Esophagus muscularis mucosa (tissue), 3 donors: ENCODE measurements at regions not wholly inside any gene's neighbourhood (a gene's known extent, or its start where the extent isn't known, plus 50 kb on each side); places are given as distances from the start of the nearest gene placed in this dataset.

Source experiments
- POLR2A ChIP-seq: fragments of 450-650 bp; IDR thresholded peaks from one replicate; pipeline ENCODE4 v1.6.1; 2017; ENCODE audit warnings: antibody characterized with exemption, moderate library complexity, mild to moderate bottlenecking, low read depth
- POLR2AphosphoS5 ChIP-seq, 2 donors: sonication (generic); formaldehyde crosslinking; IDR thresholded peaks; one replicate each; pipeline ENCODE4 v1.6.1; 2017; ENCODE audit warnings: antibody characterized with exemption in 2 of 2
- TF ChIP-seq, protein P1 (sequence below), 3 experiments: fragments of 200-600 bp in 2 of 3; fragments of 450-650 bp in 1 of 3; sonication (generic) in 2 of 3; IDR thresholded peaks; one replicate each; pipeline ENCODE4 v1.5.1; 2017 to 2019; ENCODE audit warnings: antibody characterized with exemption in 3 of 3, mild to moderate bottlenecking in 2 of 3, moderate library complexity in 1 of 3

DNA sequence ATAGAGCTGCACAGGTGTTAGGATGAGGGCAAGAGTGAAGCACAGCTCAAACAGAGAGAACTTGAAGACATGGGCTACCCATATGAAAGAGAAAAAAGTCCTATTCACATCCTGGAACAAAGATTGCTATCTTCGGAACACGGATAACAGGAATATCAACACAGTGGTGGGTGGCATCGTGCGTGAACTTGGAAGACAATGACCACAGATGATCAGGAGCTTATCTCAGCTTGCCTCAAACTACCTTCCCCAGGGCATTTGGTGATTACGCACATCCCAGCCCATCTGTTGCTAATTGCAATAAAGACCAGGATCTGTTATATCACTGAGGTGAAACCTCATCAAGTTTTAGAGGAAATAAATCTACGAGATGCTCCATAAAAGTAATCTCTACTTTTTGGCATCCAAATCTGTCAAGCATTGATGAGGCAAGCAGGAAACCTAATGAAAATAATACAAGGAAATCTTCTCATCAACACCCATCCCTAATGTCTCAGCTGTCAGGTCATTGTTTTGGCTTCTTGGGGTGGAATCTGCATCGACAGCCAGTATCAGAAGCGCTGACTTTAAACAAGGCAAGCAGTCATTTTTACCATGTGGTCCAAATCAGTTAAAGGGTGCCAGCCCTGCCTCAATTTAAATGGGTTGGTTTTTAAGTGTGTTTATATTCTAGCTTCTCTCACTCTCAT, 188.2 kb downstream of the SPCS3 start:
- no peak for TF ChIP-seq POLR2AphosphoS5 (IDR thresholded peaks at IDR 0.05)
- TF ChIP-seq, protein P1, sequence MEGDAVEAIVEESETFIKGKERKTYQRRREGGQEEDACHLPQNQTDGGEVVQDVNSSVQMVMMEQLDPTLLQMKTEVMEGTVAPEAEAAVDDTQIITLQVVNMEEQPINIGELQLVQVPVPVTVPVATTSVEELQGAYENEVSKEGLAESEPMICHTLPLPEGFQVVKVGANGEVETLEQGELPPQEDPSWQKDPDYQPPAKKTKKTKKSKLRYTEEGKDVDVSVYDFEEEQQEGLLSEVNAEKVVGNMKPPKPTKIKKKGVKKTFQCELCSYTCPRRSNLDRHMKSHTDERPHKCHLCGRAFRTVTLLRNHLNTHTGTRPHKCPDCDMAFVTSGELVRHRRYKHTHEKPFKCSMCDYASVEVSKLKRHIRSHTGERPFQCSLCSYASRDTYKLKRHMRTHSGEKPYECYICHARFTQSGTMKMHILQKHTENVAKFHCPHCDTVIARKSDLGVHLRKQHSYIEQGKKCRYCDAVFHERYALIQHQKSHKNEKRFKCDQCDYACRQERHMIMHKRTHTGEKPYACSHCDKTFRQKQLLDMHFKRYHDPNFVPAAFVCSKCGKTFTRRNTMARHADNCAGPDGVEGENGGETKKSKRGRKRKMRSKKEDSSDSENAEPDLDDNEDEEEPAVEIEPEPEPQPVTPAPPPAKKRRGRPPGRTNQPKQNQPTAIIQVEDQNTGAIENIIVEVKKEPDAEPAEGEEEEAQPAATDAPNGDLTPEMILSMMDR (IDR thresholded peaks at IDR 0.05) = no peak
- TF ChIP-seq POLR2A = no peak
